IPS-20b (cell line): ENCODE measurements at regions not wholly inside any gene's neighbourhood (a gene's known extent, or its start where the extent isn't known, plus 50 kb on each side); places are given as distances from the start of the nearest gene placed in this dataset.

ENCODE experiments used
- H3K27ac ChIP-seq: one replicate; pipeline ENCODE4 v1.5.1; 2013; ENCODE audit warnings: low read length
- H3K27me3 ChIP-seq: 2 replicates; pipeline ENCODE4 v1.6.1; 2013; ENCODE audit warnings: mild to moderate bottlenecking, low read length, inconsistent platforms; ENCODE audit not compliant: insufficient read depth
- H3K36me3 ChIP-seq: 2 replicates; pipeline ENCODE4 v1.6.1; 2013; ENCODE audit warnings: low read depth, mild to moderate bottlenecking, inconsistent platforms, low read length, moderate library complexity; ENCODE audit not compliant: insufficient read depth
- H3K4me1 ChIP-seq: 2 replicates; pipeline ENCODE4 v1.6.1; 2013; ENCODE audit warnings: mild to moderate bottlenecking, control low read depth, inconsistent platforms, low read length, moderate library complexity; ENCODE audit not compliant: insufficient read depth
- H3K4me3 ChIP-seq: 2 replicates; pipeline ENCODE4 v1.5.1; 2013; ENCODE audit warnings: mild to moderate bottlenecking, low read length, inconsistent platforms
- H3K9ac ChIP-seq: 2 replicates; pipeline ENCODE4 v1.6.1; 2013; ENCODE audit warnings: low read depth, mild to moderate bottlenecking, inconsistent platforms, low read length, moderate library complexity
- H3K9me3 ChIP-seq: 2 replicates; pipeline ENCODE4 v1.6.1; 2013; ENCODE audit warnings: mild to moderate bottlenecking, low read depth, low read length, inconsistent platforms; ENCODE audit not compliant: insufficient read depth

GRCh38 chr16:56140645-56141044 is 50.6 kb upstream of the GNAO1 start:
- Histone ChIP-seq H3K4me1 (no peaks in the 10 kb centered on the region; the same call in 1 of the 2 replicates), H3K4me3 (no peak overlapping the region), H3K36me3 (no peaks in the 10 kb centered on the region), H3K9ac (no peak overlapping the region), H3K27ac (no peak overlapping the region), H3K27me3 (peaks cover 4% of the 10 kb centered on the region; the same call in 1 of the 2 replicates), H3K9me3 (no peaks in the 10 kb centered on the region)

GRCh38 chr16:56137269-56137668 is 54.0 kb upstream of the GNAO1 start:
- Histone ChIP-seq H3K9me3 (no peaks in the 10 kb centered on the region), H3K36me3 (no peaks in the 10 kb centered on the region), H3K4me3 (no peak overlapping the region), H3K27ac (no peak overlapping the region), H3K4me1 (no peaks in the 10 kb centered on the region), H3K9ac (no peak overlapping the region), H3K27me3 (peaks cover 4% of the 10 kb centered on the region; the same call in 1 of the 2 replicates)

- Histone ChIP-seq H3K27ac (no peak overlapping the region), H3K36me3 (no peaks in the 10 kb centered on the region)
Measured at GRCh38 chr16:56136256-56136655, 55.0 kb upstream of the GNAO1 start.

GRCh38 chr16:56134790-56135189 is 56.5 kb upstream of the GNAO1 start:
- no peak overlapping the region for H3K4me3 ChIP-seq
- H3K27me3 ChIP-seq: peaks cover 4% of the 10 kb centered on the region; the same call in 1 of the 2 replicates
- H3K4me1 ChIP-seq: no peaks in the 10 kb centered on the region
- H3K9ac ChIP-seq: no peak overlapping the region
- H3K27ac ChIP-seq: no peak overlapping the region
- H3K9me3 ChIP-seq: no peaks in the 10 kb centered on the region
- no peaks in the 10 kb centered on the region for H3K36me3 ChIP-seq

More at GRCh38 chr16:56136256-56136655, 55.0 kb upstream of the GNAO1 start:
- Histone ChIP-seq H3K9ac (no peak overlapping the region), H3K4me3 (no peak overlapping the region), H3K9me3 (no peaks in the 10 kb centered on the region), H3K27me3 (peaks cover 4% of the 10 kb centered on the region; the same call in 1 of the 2 replicates), H3K4me1 (no peaks in the 10 kb centered on the region)

- Histone ChIP-seq H3K27ac (no peak overlapping the region), H3K36me3 (no peaks in the 10 kb centered on the region), H3K9me3 (no peaks in the 10 kb centered on the region), H3K4me3 (no peak overlapping the region), H3K27me3 (no peaks in the 10 kb centered on the region), H3K9ac (no peak overlapping the region), H3K4me1 (peaks cover 10% of the 10 kb centered on the region; the same call in 1 of the 2 replicates)
Measured at GRCh38 chr16:56125922-56126321, 65.4 kb upstream of the GNAO1 start.

GRCh38 chr16:56122251-56122650 is 69.0 kb upstream of the GNAO1 start:
- no peak overlapping the region for H3K4me3 ChIP-seq
- H3K27ac ChIP-seq: no peak overlapping the region
- no peaks in the 10 kb centered on the region for H3K9me3 ChIP-seq
- no peaks in the 10 kb centered on the region for H3K27me3 ChIP-seq
- no peak overlapping the region for H3K9ac ChIP-seq
- no peaks in the 10 kb centered on the region for H3K36me3 ChIP-seq
- peaks cover 12% of the 10 kb centered on the region; the same call in 1 of the 2 replicates for H3K4me1 ChIP-seq

GRCh38 chr16:56121156-56121500 is 70.2 kb upstream of the GNAO1 start:
- Histone ChIP-seq H3K4me3 (no peak overlapping the region), H3K36me3 (no peaks in the 10 kb centered on the region), H3K9ac (no peak overlapping the region), H3K27ac (no peak overlapping the region), H3K9me3 (no peaks in the 10 kb centered on the region), H3K27me3 (no peaks in the 10 kb centered on the region), H3K4me1 (peaks cover 24% of the 10 kb centered on the region; the same call in 1 of the 2 replicates)

- H3K36me3 ChIP-seq: no peaks in the 10 kb centered on the region
- H3K4me3 ChIP-seq: no peak overlapping the region
- no peaks in the 10 kb centered on the region for H3K9me3 ChIP-seq
- peaks cover 29% of the 10 kb centered on the region; the same call in 1 of the 2 replicates for H3K4me1 ChIP-seq
- no peak overlapping the region for H3K27ac ChIP-seq
- H3K27me3 ChIP-seq: no peaks in the 10 kb centered on the region
- H3K9ac ChIP-seq: no peak overlapping the region
Measured at GRCh38 chr16:56120447-56121155, 70.7 kb upstream of the GNAO1 start.

GRCh38 chr16:56119133-56119532 is 72.2 kb upstream of the GNAO1 start:
- Histone ChIP-seq H3K4me3 (no peak overlapping the region), H3K27ac (no peak overlapping the region), H3K27me3 (no peaks in the 10 kb centered on the region), H3K4me1 (peaks cover 23% of the 10 kb centered on the region; the same call in 1 of the 2 replicates), H3K9ac (no peak overlapping the region), H3K9me3 (no peaks in the 10 kb centered on the region), H3K36me3 (no peaks in the 10 kb centered on the region)

- H3K4me1 ChIP-seq: peaks cover 34% of the 10 kb centered on the region; the same call in 1 of the 2 replicates
- no peak overlapping the region for H3K9ac ChIP-seq
- no peaks in the 10 kb centered on the region for H3K9me3 ChIP-seq
- peak overlapping the region; percentile 47; the same call in 1 of the 2 replicates for H3K4me3 ChIP-seq
- no peaks in the 10 kb centered on the region for H3K36me3 ChIP-seq
- H3K27ac ChIP-seq: no peak overlapping the region
- no peaks in the 10 kb centered on the region for H3K27me3 ChIP-seq
Measured at GRCh38 chr16:56116577-56116964, 74.7 kb upstream of the GNAO1 start.

GRCh38 chr16:56115817-56116576 is 75.3 kb upstream of the GNAO1 start:
- peaks cover 34% of the 10 kb centered on the region; the same call in 1 of the 2 replicates for H3K4me1 ChIP-seq
- H3K27me3 ChIP-seq: no peaks in the 10 kb centered on the region
- H3K4me3 ChIP-seq: peak overlapping the region; percentile 47; the same call in 1 of the 2 replicates
- no peak overlapping the region for H3K27ac ChIP-seq
- no peaks in the 10 kb centered on the region for H3K9me3 ChIP-seq
- H3K36me3 ChIP-seq: no peaks in the 10 kb centered on the region
- no peak overlapping the region for H3K9ac ChIP-seq

GRCh38 chr16:56113223-56113622 is 78.1 kb upstream of the GNAO1 start:
- H3K27ac ChIP-seq: no peak overlapping the region
- no peaks in the 10 kb centered on the region for H3K9me3 ChIP-seq
- H3K4me3 ChIP-seq: no peak overlapping the region
- H3K9ac ChIP-seq: no peak overlapping the region
- no peaks in the 10 kb centered on the region for H3K36me3 ChIP-seq
- H3K27me3 ChIP-seq: no peaks in the 10 kb centered on the region
- peaks cover 34% of the 10 kb centered on the region; the same call in 1 of the 2 replicates for H3K4me1 ChIP-seq
